DND-41 (cell line): ENCODE measurements at regions not wholly inside any gene's neighbourhood (a gene's known extent, or its start where the extent isn't known, plus 50 kb on each side); places are given as distances from the start of the nearest gene placed in this dataset.
"Not testable (repeated sequence)": the region's sequence is repeated elsewhere in the genome, so short reads cannot be mapped to it uniquely, and the experiment has no call there.

Experiments used
- EZH2 ChIP-seq: IDR thresholded peaks from 3 replicates; pipeline ENCODE4 v1.6.1; 2012; ENCODE audit warnings: borderline replicate concordance, low read depth, mild to moderate bottlenecking, moderate library complexity, low read length, inconsistent platforms; ENCODE audit not compliant: severe bottlenecking
- TF ChIP-seq, protein P1 (sequence below): IDR thresholded peaks from 2 replicates; pipeline ENCODE4 v1.5.1; 2012; ENCODE audit warnings: borderline replicate concordance, low read length, moderate library complexity, mild to moderate bottlenecking; ENCODE audit not compliant: poor library complexity, severe bottlenecking; ENCODE audit errors: extremely low read depth

DNA sequence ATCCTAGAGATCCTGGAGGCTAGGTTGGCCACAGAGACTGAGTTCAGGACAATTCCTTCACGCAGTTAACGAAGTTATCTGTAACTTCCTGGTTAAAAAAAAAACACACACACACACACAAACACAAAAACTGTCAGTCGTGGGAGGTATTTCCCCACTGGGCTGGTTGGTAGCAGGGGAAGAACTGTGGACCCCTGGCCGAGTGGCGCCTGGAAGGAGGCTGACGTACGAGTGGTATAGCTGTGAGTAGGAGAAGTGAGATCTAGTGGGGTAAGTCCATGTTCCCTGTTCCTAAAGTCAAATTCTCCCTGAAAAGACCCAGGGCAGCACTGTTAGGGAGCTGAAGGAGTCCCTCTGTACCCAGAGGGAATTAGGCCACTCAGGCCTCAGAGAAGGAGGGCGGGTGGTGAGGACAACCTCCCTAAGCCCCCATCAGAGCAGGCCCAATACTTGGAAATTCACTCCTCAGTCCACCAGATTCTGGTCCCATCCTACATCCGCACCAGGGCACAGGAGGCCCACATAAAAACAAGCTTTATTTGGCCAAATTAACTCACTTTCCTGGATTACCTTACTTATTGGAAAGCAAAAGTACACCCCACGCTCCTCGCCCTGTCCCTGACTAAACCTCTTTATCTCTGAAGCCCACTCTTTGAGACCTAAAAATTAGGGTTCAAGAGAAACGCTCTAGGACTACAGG, 108.3 kb upstream of the FOXD4L5 start:
- TF ChIP-seq EZH2: not testable (repeated sequence)
- TF ChIP-seq, protein P1, sequence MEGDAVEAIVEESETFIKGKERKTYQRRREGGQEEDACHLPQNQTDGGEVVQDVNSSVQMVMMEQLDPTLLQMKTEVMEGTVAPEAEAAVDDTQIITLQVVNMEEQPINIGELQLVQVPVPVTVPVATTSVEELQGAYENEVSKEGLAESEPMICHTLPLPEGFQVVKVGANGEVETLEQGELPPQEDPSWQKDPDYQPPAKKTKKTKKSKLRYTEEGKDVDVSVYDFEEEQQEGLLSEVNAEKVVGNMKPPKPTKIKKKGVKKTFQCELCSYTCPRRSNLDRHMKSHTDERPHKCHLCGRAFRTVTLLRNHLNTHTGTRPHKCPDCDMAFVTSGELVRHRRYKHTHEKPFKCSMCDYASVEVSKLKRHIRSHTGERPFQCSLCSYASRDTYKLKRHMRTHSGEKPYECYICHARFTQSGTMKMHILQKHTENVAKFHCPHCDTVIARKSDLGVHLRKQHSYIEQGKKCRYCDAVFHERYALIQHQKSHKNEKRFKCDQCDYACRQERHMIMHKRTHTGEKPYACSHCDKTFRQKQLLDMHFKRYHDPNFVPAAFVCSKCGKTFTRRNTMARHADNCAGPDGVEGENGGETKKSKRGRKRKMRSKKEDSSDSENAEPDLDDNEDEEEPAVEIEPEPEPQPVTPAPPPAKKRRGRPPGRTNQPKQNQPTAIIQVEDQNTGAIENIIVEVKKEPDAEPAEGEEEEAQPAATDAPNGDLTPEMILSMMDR: not testable (repeated sequence)
